ENCODE measurements at regions not wholly inside any gene's neighbourhood (a gene's known extent, or its start where the extent isn't known, plus 50 kb on each side); places are given as distances from the start of the nearest gene placed in this dataset.

DNA sequence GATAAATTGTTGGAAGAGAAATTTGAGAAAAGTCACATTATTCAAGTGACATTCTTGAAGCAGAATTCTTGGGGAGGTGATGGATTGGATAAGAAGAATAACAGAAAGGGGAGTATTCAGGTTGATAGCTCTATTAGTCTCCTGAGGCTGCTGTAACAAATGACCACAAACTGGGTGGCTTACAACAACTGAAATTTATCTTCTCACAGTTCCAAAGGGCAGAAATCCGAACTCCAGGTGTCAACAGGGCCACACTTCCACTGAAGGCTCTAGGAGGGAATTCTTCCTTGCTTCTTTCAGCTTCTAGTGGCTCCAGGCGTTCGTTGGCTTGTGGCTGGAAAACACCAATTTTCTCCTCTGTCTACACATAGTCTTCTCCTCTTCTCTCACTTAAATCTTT, 99.8 kb downstream of the TES start:
- Histone ChIP-seq H3K36me3 (no peaks in the 10 kb centered on the region), H3K4me3 (no peak overlapping the region), H3K9me3 (no peaks in the 10 kb centered on the region), H3K27ac (no peak overlapping the region), H3K27me3 (no peaks in the 10 kb centered on the region), H3K4me1 (no peaks in the 10 kb centered on the region)
- WGBS (ENCODE audit: insufficient coverage, low coverage, low lambda C conversion rate, missing lambda C conversion rate) = 45% methylated on average over 3 of the region's 3 CpGs
- intact Hi-C loops (cut with DNase I) = no loop called here
- TF ChIP-seq, protein P1, sequence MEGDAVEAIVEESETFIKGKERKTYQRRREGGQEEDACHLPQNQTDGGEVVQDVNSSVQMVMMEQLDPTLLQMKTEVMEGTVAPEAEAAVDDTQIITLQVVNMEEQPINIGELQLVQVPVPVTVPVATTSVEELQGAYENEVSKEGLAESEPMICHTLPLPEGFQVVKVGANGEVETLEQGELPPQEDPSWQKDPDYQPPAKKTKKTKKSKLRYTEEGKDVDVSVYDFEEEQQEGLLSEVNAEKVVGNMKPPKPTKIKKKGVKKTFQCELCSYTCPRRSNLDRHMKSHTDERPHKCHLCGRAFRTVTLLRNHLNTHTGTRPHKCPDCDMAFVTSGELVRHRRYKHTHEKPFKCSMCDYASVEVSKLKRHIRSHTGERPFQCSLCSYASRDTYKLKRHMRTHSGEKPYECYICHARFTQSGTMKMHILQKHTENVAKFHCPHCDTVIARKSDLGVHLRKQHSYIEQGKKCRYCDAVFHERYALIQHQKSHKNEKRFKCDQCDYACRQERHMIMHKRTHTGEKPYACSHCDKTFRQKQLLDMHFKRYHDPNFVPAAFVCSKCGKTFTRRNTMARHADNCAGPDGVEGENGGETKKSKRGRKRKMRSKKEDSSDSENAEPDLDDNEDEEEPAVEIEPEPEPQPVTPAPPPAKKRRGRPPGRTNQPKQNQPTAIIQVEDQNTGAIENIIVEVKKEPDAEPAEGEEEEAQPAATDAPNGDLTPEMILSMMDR (IDR thresholded peaks at IDR 0.05) = no peak
- no peak for TF ChIP-seq POLR2A (IDR thresholded peaks at IDR 0.05)
- ATAC-seq = no peak
- no peak for DNase-seq

DNA sequence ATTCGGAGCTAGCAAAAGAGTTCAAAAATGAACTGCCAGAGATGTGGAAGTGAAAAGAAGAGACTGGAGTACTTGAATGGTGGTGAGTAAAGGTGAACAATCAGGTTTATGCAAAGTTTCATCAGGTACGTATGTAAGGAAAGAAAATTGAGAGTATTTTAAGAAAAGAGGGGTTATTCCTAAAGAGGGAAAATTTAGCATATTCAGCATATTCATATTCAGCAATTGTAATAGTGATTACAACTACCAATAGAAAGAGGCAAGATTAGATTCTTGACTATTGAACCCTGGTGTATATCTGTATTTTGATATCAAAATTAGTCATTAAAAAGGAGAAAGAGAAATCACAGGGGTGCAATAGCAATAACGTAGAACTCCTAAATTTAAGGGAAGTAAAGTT, 100.9 kb downstream of the TES start:
- no peaks in the 10 kb centered on the region for H3K9me3 ChIP-seq
- no peaks in the 10 kb centered on the region for H3K27me3 ChIP-seq
- DNase-seq = no peak
- H3K27ac ChIP-seq = no peak overlapping the region
- no peak overlapping the region for H3K4me3 ChIP-seq
- H3K36me3 ChIP-seq = no peaks in the 10 kb centered on the region
- ATAC-seq = no peak
- intact Hi-C loops (cut with DNase I) = no loop called here
- TF ChIP-seq POLR2A (IDR thresholded peaks at IDR 0.05) = no peak
- no peaks in the 10 kb centered on the region for H3K4me1 ChIP-seq
- WGBS (ENCODE audit: insufficient coverage, low coverage, low lambda C conversion rate, missing lambda C conversion rate) = 90% methylated on average over 3 of the region's 3 CpGs

DNA sequence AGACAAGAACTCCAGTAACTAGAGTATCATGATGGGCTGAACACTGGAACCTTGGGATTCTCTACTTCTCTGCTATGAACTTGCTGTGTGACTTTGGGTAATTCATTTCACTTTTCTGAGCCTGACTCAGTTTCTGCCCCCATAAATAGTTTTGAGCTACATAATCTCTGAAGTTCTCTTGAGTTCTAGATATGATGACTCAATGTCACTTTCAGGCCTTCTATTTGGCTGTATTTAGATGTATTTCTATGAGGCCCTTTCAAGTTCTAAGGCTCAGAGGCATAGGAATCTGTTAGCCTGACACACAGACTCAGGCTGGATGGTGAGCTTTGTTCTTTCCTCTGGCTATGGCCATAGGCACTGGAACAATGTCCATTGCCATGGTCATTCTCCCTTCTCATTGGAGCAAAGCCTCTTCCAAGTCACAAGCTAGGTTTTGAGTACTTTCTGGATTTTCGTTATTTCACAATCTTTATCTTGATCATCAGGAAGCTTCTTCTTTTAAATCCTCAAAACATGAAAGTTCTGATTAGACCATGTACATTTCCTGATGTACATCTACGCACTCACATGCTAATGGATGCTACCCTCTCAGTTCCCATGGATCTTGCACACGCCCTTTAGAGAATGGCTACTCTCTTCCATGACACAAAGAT, 101.6 kb downstream of the TES start:
- 85% methylated on average over 3 of the region's 3 CpGs for WGBS (ENCODE audit: insufficient coverage, low coverage, low lambda C conversion rate, missing lambda C conversion rate)
- no peaks in the 10 kb centered on the region for H3K36me3 ChIP-seq
- H3K4me3 ChIP-seq = no peak overlapping the region
- H3K4me1 ChIP-seq = no peaks in the 10 kb centered on the region
- DNase-seq (no peak), ATAC-seq (no peak)
- no peaks in the 10 kb centered on the region for H3K27me3 ChIP-seq
- H3K9me3 ChIP-seq = no peaks in the 10 kb centered on the region
- H3K27ac ChIP-seq = no peak overlapping the region
- intact Hi-C loops (cut with DNase I) = no loop called here
- TF ChIP-seq, protein P1 (IDR thresholded peaks at IDR 0.05) = no peak
- no peak for TF ChIP-seq POLR2A (IDR thresholded peaks at IDR 0.05)

DNA sequence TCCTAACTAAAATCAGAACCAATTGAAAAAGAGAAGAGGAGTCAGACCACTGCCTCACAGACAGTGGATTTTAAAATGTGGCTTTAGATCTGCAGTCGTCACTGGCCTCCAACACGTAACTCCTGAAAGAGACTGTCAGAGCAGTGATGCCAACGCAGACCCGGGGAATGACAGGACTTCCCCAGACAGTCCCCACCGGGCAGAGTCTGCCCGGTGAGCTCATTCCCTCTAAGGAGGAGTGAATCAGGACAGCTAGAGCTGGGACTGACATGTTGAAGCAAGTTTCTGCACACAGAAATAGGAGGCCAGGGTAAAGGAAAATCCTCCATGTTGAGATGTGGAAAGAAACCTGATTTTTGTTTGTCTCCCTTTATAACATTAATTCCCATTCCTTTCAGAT, 105.0 kb downstream of the TES start:
- Histone ChIP-seq H3K36me3 (no peaks in the 10 kb centered on the region), H3K4me1 (no peaks in the 10 kb centered on the region), H3K4me3 (no peak overlapping the region), H3K27me3 (no peaks in the 10 kb centered on the region), H3K9me3 (no peaks in the 10 kb centered on the region), H3K27ac (no peak overlapping the region)
- intact Hi-C loops (cut with DNase I) = no loop called here
- no peak for DNase-seq
- 97% methylated on average over 5 of the region's 6 CpGs for WGBS (ENCODE audit: insufficient coverage, low coverage, low lambda C conversion rate, missing lambda C conversion rate)
- TF ChIP-seq, protein P1 (IDR thresholded peaks at IDR 0.05) = no peak
- no peak for TF ChIP-seq POLR2A (IDR thresholded peaks at IDR 0.05)
- no peak for ATAC-seq

DNA sequence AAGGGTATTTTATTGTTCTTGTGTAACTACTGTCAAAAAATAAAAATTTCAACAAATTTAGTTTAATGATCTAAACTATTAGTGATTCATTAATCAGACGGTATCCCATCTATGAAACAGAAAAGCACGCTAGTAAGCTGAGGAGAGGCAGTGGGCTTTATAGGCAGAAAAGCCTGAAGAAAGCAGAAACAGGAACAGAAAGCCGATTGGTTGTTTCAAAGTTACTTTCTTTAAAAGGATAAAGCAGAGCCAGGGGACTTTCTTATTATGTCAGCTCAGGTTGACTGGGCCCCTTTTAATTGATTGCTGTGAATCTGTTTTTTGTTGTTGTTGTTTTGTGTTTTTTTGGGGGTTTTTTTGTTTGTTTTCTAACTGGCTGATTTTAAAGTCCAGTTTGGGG, 105.5 kb downstream of the TES start:
- no peaks in the 10 kb centered on the region for H3K9me3 ChIP-seq
- no peak for ATAC-seq
- H3K4me1 ChIP-seq = no peaks in the 10 kb centered on the region
- H3K27ac ChIP-seq = no peak overlapping the region
- intact Hi-C loops (cut with DNase I) = no loop called here
- H3K27me3 ChIP-seq = no peaks in the 10 kb centered on the region
- no peak overlapping the region for H3K4me3 ChIP-seq
- 68% methylated on average over 3 of the region's 3 CpGs for WGBS (ENCODE audit: insufficient coverage, low coverage, low lambda C conversion rate, missing lambda C conversion rate)
- H3K36me3 ChIP-seq = no peaks in the 10 kb centered on the region
- TF ChIP-seq POLR2A (IDR thresholded peaks at IDR 0.05) = no peak
- TF ChIP-seq, protein P1 (IDR thresholded peaks at IDR 0.05) = no peak
- no peak for DNase-seq
